Kidney capillary endothelial cell (primary cell): ENCODE measurements at regions not wholly inside any gene's neighbourhood (a gene's known extent, or its start where the extent isn't known, plus 50 kb on each side); places are given as distances from the start of the nearest gene placed in this dataset.
A peak's percentile ranks its signal among the peaks of the same experiment; 100 is the strongest.

Experiments
- DNase-seq: peaks from one replicate; pipeline ENCODE4 v3.0.0-alpha.2; 2018; ENCODE audit warnings: low spot score

- no peak for DNase-seq
Measured at GRCh38 chr20:9981829-9982228, 53.0 kb upstream of the ANKEF1 start.

- peak; percentile 85 for DNase-seq
Measured at GRCh38 chr20:9978397-9979004, 56.3 kb upstream of the ANKEF1 start.

DNA sequence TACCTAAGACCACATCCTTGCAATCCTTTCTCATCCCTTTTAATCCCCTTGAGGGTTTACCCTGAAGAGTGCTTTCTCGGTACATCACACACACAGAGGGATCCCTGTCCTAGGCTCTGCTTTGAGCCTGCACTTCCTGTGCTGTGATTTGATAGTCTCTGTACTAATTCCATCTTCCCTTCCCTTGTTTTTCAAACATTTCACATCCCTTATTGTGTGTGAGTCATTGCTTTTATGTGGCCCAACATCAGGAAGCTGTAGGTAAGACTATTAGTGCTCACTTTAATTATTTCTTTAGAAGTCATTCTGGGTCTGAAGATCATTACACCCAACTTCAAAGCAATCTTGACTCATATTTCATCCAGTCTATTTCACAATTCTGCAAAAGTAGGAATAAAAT is 57.2 kb upstream of the ANKEF1 start:
- DNase-seq: peak; percentile 10

DNA sequence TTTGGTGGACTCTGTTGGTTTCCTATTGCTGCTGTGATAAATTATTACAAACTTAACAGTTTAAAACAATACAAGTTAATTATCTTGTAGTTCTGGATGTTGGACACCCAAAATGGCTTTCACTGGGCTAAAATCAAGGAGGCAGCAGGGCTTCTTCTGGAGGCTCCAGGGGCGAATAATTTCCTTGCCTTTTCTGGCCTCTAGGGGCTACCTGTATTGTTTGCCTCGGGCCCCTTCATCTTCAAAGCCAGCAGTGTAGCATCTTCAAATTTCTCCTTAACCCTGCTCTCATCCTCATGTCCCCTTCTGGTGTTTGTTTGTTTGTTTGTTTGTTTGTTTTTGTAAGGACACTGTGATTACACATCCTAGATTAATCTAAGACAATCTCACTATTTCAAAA is 60.5 kb upstream of the ANKEF1 start:
- DNase-seq: no peak

DNA sequence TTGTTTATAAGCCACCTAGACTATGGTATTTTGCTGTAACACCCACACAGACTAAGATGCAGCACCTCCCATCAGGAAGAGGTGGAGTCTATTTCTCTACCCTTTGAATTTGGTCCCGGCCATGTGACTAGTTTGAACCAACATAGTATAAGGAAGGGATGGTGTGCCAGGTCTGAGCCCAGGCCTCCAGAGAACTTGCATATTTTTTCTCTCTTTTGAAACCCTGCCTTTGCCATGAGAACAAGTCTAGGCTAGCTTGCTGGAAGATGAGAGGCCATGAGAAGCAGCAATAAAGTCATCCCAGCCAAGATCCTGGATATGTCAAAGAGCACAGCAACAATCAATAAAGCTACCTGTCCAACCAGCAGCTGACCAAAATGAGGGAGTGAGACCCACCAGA is 63.0 kb upstream of the ANKEF1 start:
- DNase-seq: no peak

DNA sequence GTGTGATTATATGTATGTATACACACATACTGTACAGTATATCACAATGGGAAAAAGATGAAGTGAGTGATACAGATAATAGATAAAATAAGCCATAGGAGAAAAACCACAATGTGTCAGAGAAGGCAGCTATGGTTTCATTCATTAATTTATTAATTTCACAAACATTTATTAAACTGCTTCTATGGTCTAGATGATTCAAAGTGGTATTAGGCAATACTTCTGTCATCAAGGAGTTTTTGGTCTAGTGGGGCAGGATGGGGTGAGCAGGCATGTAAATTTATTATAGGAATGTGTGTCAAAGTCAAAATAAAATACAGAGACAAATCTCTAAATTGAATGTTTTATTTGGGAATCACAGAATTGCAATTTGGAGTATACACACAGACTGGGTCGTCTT is 65.2 kb upstream of the ANKEF1 start:
- no peak for DNase-seq

- DNase-seq: no peak
Measured at GRCh38 chr20:9968015-9968414, 66.8 kb upstream of the ANKEF1 start.

DNA sequence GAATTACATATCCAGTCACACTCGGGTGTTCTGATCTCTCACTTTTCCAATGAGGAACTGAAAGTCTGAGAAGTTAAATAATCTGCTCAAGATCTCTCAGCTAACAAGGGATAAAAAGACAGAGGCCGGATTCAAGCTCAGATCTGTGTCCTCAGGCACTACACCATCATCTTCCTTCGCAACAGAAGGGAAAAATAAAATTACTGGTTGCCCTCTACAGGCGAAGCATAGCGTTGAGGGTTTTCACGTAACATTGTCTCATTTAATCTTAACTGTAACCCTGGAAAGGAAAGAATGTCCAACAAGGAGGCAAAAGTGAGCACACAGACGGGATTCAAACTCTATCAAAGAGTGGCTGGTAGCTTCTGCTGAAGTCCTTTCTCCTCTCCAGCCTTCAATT is 67.8 kb upstream of the ANKEF1 start:
- DNase-seq: no peak

GRCh38 chr20:9963029-9963428 is 71.8 kb upstream of the ANKEF1 start:
- DNase-seq: no peak

GRCh38 chr20:9958693-9959092 is 76.1 kb upstream of the ANKEF1 start:
- no peak for DNase-seq

- peak; percentile 7 for DNase-seq
Measured at GRCh38 chr20:9955646-9956045, 79.1 kb upstream of the ANKEF1 start.

GRCh38 chr20:9949563-9949962 is 85.2 kb upstream of the ANKEF1 start:
- no peak for DNase-seq

- DNase-seq: no peak
Measured at GRCh38 chr20:9945408-9945807, 89.4 kb upstream of the ANKEF1 start.

DNA sequence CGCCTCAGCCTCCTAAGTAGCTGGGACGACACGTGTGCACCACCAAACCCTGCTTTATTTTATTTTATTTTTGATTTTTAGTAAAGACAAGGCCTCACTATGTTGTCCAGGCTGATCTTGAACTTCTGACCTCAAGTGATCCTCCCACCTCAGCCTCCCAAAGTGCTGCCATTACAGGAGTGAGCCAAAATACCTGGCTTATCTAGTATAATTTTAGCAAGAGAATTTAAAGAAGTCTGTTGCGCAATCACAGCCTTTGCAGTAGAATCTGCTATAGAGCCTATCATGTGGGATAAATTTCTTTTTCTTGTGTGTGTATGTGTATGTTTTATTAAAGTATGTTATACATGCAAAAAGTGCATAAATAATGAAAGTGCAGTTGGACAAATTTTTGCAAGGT is 92.1 kb upstream of the ANKEF1 start:
- DNase-seq: no peak

GRCh38 chr20:9940329-9940728 is 94.5 kb upstream of the ANKEF1 start:
- no peak for DNase-seq

GRCh38 chr20:9939231-9939630 is 95.6 kb upstream of the ANKEF1 start:
- no peak for DNase-seq

- DNase-seq: no peak
Measured at GRCh38 chr20:9935285-9935684, 96.4 kb upstream of the PAK5 start.

GRCh38 chr20:9930142-9930541 is 91.3 kb upstream of the PAK5 start:
- DNase-seq: no peak

- no peak for DNase-seq
Measured at GRCh38 chr20:9928955-9929354, 90.1 kb upstream of the PAK5 start.

- no peak for DNase-seq
Measured at GRCh38 chr20:9928281-9928737, 89.4 kb upstream of the PAK5 start.

- no peak for DNase-seq
Measured at GRCh38 chr20:9927224-9927623, 88.3 kb upstream of the PAK5 start.

- no peak for DNase-seq
Measured at GRCh38 chr20:9926476-9926875, 87.6 kb upstream of the PAK5 start.

GRCh38 chr20:9926007-9926406 is 87.1 kb upstream of the PAK5 start:
- DNase-seq: no peak

DNA sequence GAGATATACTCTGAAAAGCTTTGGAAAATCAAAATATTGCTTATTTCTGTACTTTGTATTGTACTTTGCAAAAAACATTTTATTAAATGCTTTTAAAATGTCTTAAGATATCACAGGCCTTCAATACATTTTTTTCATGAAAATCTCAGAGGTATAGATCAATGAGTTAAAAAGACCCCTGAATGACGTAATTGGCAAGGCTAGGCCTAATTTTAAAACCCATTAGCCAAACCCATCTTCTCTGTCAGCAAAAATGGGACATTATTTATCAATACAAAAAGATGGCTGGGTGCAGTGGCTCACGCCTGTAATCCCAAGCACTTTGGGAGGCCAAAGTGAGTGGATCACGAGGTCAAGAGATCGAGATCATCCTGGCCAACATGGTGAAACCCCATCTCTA is 84.8 kb upstream of the PAK5 start:
- DNase-seq: no peak

- no peak for DNase-seq
Measured at GRCh38 chr20:9920866-9921265, 82.0 kb upstream of the PAK5 start.
